GM18951 (cell line): ENCODE measurements at regions not wholly inside any gene's neighbourhood (a gene's known extent, or its start where the extent isn't known, plus 50 kb on each side); places are given as distances from the start of the nearest gene placed in this dataset.
"Not testable (repeated sequence)": the region's sequence is repeated elsewhere in the genome, so short reads cannot be mapped to it uniquely, and the experiment has no call there.

Experiments
- POLR2A ChIP-seq: IDR thresholded peaks from 4 replicates; pipeline ENCODE4 v1.6.1; 2011; ENCODE audit warnings: mild to moderate bottlenecking; ENCODE audit not compliant: insufficient read length, insufficient read depth; ENCODE audit errors: extremely low read depth
- in situ Hi-C: fragments of 300-500 bp; cut with MboI; formaldehyde crosslinking; loops from one replicate; pipeline ENCODE4 v1.12.0; 2022; ENCODE audit warnings: low sequenced_read_pairs, mixed read lengths, inconsistent platforms; ENCODE audit not compliant: unreplicated experiment

GRCh38 chr11:11724994-11725393 is 103.2 kb upstream of the GALNT18 start:
- no peak for TF ChIP-seq POLR2A
- in situ Hi-C loops: no loop called here

DNA sequence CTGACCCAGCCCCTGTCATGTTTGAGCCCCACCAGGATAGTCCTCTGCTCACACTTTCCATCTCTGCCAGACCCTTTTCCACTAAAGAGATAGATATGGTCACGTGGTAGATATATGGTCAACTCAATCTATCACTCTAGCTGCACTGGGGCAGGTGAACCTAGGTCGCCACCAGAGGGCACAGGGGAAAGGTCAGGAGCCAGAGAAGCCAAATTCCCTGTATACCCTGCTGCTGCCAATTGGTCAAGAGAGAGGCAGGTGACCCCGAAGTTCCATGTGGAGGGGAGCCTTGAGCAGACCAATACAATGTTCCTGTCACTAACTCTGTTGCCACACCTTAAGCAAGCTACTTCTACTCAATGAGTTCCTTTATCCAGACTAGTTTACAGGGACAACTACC is 101.1 kb upstream of the GALNT18 start:
- TF ChIP-seq POLR2A: no peak
- in situ Hi-C loops: no loop called here

GRCh38 chr11:11722246-11722645 is 100.4 kb upstream of the GALNT18 start:
- in situ Hi-C loops: no loop called here
- TF ChIP-seq POLR2A: no peak

DNA sequence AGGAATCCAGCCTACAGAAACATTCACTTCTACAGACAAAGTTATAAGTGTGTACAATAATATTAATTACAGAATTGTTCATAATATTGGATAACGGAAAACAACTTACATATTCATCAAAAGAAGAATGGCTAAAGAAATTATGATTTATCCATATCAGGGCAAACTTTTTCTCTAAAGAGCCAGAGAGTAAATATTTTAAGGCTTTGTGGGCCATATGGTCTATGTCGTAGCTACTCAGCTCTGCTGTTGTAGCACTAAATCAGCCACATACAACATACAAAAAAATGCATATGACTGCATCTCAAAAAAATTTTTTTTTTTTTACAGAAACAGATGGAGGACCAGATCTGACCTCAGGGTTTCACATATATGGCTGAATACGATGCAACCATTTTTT is 96.7 kb upstream of the GALNT18 start:
- TF ChIP-seq POLR2A: no peak
- in situ Hi-C loops: no loop called here

- in situ Hi-C loops: no loop called here
- no peak for TF ChIP-seq POLR2A
These were observed 95.4 kb upstream of the GALNT18 start for GRCh38 chr11:11717064-11717725.

DNA sequence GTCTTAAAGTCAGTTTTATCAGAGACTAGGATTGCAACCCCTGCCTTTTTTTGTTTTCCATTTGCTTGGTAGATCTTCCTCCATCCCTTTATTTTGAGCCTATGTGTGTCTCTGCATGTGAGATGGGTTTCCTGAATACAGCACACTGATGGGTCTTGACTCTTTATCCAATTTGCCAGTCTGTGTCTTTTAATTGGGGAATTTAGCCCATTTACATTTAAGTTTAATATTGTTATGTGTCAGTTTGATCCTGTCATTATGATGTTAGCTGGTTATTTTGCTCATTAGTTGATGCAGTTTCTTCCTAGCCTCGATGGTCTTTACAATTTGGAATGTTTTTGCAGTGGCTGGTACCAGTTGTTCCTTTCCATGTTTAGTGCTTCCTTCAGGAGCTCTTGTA is 93.3 kb upstream of the GALNT18 start:
- in situ Hi-C loops: not testable (repeated sequence)

GRCh38 chr11:11710556-11710955 is 88.8 kb upstream of the GALNT18 start:
- in situ Hi-C loops: no loop called here

GRCh38 chr11:11709447-11710239 is 87.8 kb upstream of the GALNT18 start:
- TF ChIP-seq POLR2A: no peak
- in situ Hi-C loops: no loop called here

More at GRCh38 chr11:11710556-11710955, 88.8 kb upstream of the GALNT18 start:
- TF ChIP-seq POLR2A: no peak

- in situ Hi-C loops: no loop called here
- no peak for TF ChIP-seq POLR2A
These were observed 86.5 kb upstream of the GALNT18 start for GRCh38 chr11:11708256-11708655.

DNA sequence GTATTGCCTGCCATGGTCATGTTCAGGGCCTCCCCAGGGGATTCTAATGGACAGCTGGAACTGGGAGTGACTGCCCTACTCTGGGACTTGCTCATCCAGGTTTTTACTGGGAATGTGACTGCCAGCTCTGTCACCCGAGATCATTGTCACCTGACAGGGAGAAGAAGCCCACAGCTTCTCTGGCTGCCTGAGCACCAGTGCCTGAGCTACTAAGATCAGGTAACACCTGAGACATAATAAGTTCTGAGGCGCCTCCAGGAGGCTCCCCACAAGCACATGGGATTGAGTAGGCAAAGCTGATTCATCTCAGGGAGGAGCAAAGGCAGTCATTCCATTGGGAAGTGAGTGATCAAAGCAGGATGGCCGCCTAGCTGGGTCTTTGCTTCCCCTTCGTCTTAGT is 84.2 kb upstream of the GALNT18 start:
- no peak for TF ChIP-seq POLR2A
- in situ Hi-C loops: no loop called here

- in situ Hi-C loops: no loop called here
- no peak for TF ChIP-seq POLR2A
These were observed 82.1 kb upstream of the GALNT18 start for GRCh38 chr11:11703885-11704284.

DNA sequence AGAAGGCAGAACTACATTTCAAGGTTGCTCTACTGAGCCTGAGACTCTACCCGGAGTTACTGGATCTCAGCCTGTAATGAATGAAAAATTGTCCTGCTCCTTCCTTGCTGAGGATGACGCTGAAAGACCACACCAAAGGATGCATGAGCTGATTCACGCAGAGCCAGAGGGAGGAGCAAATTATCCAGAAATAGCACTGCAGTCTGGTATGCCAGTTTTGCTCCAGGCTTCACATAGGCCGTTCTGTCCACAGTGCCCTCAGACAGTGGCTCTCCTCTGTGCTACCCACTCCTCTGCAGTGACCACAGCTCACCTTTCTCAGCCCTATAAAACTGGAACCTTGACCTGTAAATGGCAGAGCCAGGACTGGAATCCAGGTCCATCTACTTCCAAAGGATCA is 79.3 kb upstream of the GALNT18 start:
- no peak for TF ChIP-seq POLR2A
- in situ Hi-C loops: no loop called here

- TF ChIP-seq POLR2A: no peak
- in situ Hi-C loops: no loop called here
These were observed 76.0 kb upstream of the GALNT18 start for GRCh38 chr11:11697796-11698195.
